OCI-LY1 (cell line): ENCODE measurements at regions not wholly inside any gene's neighbourhood (a gene's known extent, or its start where the extent isn't known, plus 50 kb on each side); places are given as distances from the start of the nearest gene placed in this dataset.

Experiments used
- H2AFZ ChIP-seq: fragments of 200-600 bp; sonication (generic), shearing (Covaris generic); 2 replicates; pipeline ENCODE4 v1.6.0; 2014; ENCODE audit warnings: antibody characterized with exemption, mild to moderate bottlenecking, low read length
- H3F3A ChIP-seq: fragments of 200-600 bp; sonication (generic), shearing (Covaris generic); 2 replicates; pipeline ENCODE4 v1.6.0; 2014; ENCODE audit warnings: mild to moderate bottlenecking, antibody characterized with exemption, low read length, moderate library complexity; ENCODE audit not compliant: insufficient read depth
- H3K27ac ChIP-seq: fragments of 200-600 bp; sonication (generic); 2 replicates; pipeline ENCODE4 v1.5.1; 2014; ENCODE audit warnings: low read length, mixed run types, mild to moderate bottlenecking, low read depth; ENCODE audit not compliant: poor library complexity, severe bottlenecking
- H3K27me3 ChIP-seq: fragments of 200-600 bp; sonication (generic); 2 replicates; pipeline ENCODE4 v1.6.0; 2014; ENCODE audit warnings: antibody characterized with exemption, mild to moderate bottlenecking, low read length, moderate library complexity; ENCODE audit not compliant: insufficient read depth
- H3K36me3 ChIP-seq: fragments of 200-600 bp; sonication (generic); 2 replicates; pipeline ENCODE4 v1.6.1; 2014; ENCODE audit warnings: mild to moderate bottlenecking, antibody characterized with exemption, low read length, moderate library complexity, mixed read lengths; ENCODE audit not compliant: insufficient read depth
- H3K4me1 ChIP-seq: fragments of 200-600 bp; sonication (generic); 2 replicates; pipeline ENCODE4 v1.5.1; 2014; ENCODE audit warnings: mild to moderate bottlenecking, low read length, moderate library complexity; ENCODE audit not compliant: insufficient read depth, severe bottlenecking
- H3K4me2 ChIP-seq: fragments of 200-600 bp; sonication (generic), shearing (Covaris generic); 2 replicates; pipeline ENCODE4 v1.6.1; 2014; ENCODE audit warnings: low read length
- H3K4me3 ChIP-seq: fragments of 200-600 bp; sonication (generic); 2 replicates; pipeline ENCODE4 v1.5.1; 2014; ENCODE audit warnings: low read length, low read depth, mild to moderate bottlenecking, mixed read lengths; ENCODE audit not compliant: poor library complexity, severe bottlenecking
- H3K79me2 ChIP-seq: fragments of 200-600 bp; shearing (Covaris generic); 2 replicates; pipeline ENCODE4 v1.6.1; 2016; ENCODE audit warnings: mixed run types, low read length, mixed read lengths; ENCODE audit not compliant: insufficient read depth
- H3K9ac ChIP-seq: fragments of 200-600 bp; sonication (generic), shearing (Covaris generic); 2 replicates; pipeline ENCODE4 v1.6.1; 2014; ENCODE audit warnings: mild to moderate bottlenecking, low read length, mixed read lengths
- H3K9me2 ChIP-seq: fragments of 200-600 bp; sonication (generic), shearing (Covaris generic); 2 replicates; pipeline ENCODE4 v1.6.1; 2014; ENCODE audit warnings: low read depth, mild to moderate bottlenecking, low read length, mixed read lengths
- H3K9me3 ChIP-seq: fragments of 200-600 bp; shearing (Covaris generic); 2 replicates; pipeline ENCODE4 v1.6.1; 2014; ENCODE audit warnings: low read length, mixed read lengths
- H4K20me1 ChIP-seq: fragments of 200-600 bp; sonication (generic), shearing (Covaris generic); 2 replicates; pipeline ENCODE4 v1.6.0; 2016; ENCODE audit warnings: mild to moderate bottlenecking, low read length; ENCODE audit not compliant: insufficient read depth
- EZH2 ChIP-seq: fragments of 200-600 bp; sonication (generic), shearing (Covaris generic); IDR thresholded peaks from 2 replicates; pipeline ENCODE4 v1.8.0; 2017; ENCODE audit warnings: borderline replicate concordance, mixed run types, mild to moderate bottlenecking, antibody characterized with exemption, low read length, moderate library complexity, mixed read lengths
- TF ChIP-seq, protein P1 (sequence below): fragments of 200-600 bp; sonication (generic), shearing (Covaris generic); IDR thresholded peaks from 2 replicates; pipeline ENCODE4 v1.5.1; 2017; ENCODE audit warnings: mild to moderate bottlenecking, antibody characterized with exemption, low read length, moderate library complexity, mixed read lengths

DNA sequence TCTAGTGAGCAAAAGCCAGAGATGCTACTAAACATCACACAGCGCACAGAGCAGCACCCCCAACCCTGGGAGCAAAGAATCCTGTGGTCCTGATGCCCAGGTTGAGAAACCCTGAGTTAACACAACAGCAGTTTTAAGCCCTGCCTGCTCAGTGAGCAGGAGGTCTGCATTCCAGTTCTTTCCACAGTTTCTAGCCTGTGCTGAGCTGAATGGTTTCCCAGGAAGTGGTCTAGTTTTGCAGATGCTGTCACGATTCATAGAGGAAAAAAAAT is 171.1 kb upstream of the PROK2 start:
- H3K4me1 ChIP-seq: no peaks in the 10 kb centered on the region
- no peak overlapping the region for H3K9ac ChIP-seq

DNA sequence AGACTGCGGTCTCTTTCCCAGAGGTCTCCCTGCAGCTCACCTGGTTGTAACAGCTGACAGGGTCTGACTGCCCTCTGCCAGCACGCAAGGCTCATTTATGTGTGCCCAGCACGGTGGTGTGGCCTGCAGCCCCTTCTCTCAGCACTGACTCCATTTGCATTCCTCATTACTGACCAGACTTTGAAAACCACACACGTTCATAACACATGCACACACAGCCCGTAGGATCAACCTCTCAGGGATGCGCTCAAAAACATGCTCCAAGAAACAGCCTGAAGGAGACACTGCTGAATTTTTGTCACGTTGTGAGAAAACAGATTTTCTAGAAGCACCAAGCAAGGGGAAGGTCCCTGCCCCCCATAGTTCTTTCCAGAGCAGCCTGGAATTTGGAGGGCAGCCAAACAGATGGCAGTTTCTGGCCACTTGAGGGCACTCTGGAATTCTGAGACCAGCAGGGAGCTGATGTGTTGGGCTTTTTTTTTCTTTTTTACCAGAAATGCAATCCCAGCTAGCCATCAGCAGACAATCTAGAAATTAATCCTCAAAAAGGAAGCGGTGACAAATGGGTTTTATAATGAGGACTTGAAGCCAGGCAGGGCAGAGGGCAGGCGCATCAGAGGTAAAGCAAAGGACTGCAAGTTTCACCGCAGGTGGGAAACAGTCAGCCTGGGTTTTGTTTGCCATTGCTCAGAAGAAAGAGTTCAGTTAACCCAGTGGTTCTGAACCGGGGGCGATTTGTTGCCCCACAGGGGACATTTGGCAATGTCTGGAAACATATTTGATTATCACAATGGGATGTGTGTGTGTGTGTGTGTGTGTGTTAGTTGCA is 170.5 kb upstream of the PROK2 start:
- no peaks in the 10 kb centered on the region for H3K79me2 ChIP-seq
- H3K9me3 ChIP-seq: no peaks in the 10 kb centered on the region
- TF ChIP-seq, protein P1, sequence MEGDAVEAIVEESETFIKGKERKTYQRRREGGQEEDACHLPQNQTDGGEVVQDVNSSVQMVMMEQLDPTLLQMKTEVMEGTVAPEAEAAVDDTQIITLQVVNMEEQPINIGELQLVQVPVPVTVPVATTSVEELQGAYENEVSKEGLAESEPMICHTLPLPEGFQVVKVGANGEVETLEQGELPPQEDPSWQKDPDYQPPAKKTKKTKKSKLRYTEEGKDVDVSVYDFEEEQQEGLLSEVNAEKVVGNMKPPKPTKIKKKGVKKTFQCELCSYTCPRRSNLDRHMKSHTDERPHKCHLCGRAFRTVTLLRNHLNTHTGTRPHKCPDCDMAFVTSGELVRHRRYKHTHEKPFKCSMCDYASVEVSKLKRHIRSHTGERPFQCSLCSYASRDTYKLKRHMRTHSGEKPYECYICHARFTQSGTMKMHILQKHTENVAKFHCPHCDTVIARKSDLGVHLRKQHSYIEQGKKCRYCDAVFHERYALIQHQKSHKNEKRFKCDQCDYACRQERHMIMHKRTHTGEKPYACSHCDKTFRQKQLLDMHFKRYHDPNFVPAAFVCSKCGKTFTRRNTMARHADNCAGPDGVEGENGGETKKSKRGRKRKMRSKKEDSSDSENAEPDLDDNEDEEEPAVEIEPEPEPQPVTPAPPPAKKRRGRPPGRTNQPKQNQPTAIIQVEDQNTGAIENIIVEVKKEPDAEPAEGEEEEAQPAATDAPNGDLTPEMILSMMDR: peak; percentile 49
- TF ChIP-seq EZH2: no peak
- H3K27me3 ChIP-seq: no peaks in the 10 kb centered on the region
- H3F3A ChIP-seq: no peaks in the 10 kb centered on the region
- no peaks in the 10 kb centered on the region for H4K20me1 ChIP-seq
- no peak overlapping the region for H2AFZ ChIP-seq
- no peak overlapping the region for H3K4me2 ChIP-seq
- no peaks in the 10 kb centered on the region for H3K36me3 ChIP-seq
- H3K9me2 ChIP-seq: no peaks in the 10 kb centered on the region
- no peak overlapping the region for H3K9ac ChIP-seq
- H3K27ac ChIP-seq: no peak overlapping the region
- H3K4me1 ChIP-seq: no peaks in the 10 kb centered on the region
- H3K4me3 ChIP-seq: no peak overlapping the region

More for the DNA sequence above, 171.1 kb upstream of the PROK2 start:
- Histone ChIP-seq H3K4me3 (no peak overlapping the region), H3K27me3 (no peaks in the 10 kb centered on the region), H3F3A (no peaks in the 10 kb centered on the region), H3K9me2 (no peaks in the 10 kb centered on the region), H3K9me3 (no peaks in the 10 kb centered on the region), H3K27ac (no peak overlapping the region), H2AFZ (no peak overlapping the region), H3K4me2 (no peak overlapping the region), H3K79me2 (no peaks in the 10 kb centered on the region), H4K20me1 (no peaks in the 10 kb centered on the region), H3K36me3 (no peaks in the 10 kb centered on the region)
- TF ChIP-seq EZH2: no peak
- TF ChIP-seq, protein P1: no peak

DNA sequence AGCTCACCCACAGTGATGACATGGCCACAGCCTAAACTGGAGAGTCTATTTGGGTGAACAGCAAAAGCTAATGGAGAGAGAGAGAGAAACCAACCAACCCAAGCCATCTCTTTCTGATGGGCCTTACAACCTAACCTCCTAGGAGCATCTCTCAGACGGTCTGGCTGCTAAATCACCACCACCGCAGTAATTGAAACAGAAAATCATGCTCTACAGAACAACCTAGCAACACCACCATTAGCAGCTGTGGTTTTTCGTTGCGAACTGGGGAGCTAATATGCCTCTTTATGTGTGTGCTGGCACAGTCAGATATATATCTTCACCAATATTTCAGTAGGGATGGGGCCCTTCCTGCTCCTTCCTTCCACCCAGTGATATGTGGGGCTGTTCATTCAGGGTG is 166.9 kb upstream of the PROK2 start:
- TF ChIP-seq, protein P1: no peak
- no peak for TF ChIP-seq EZH2
- Histone ChIP-seq H3K9me2 (no peaks in the 10 kb centered on the region), H3K9ac (no peak overlapping the region), H2AFZ (no peak overlapping the region), H3K79me2 (no peaks in the 10 kb centered on the region), H3K27me3 (no peaks in the 10 kb centered on the region), H3K4me1 (no peaks in the 10 kb centered on the region), H3K36me3 (no peaks in the 10 kb centered on the region), H3K9me3 (no peaks in the 10 kb centered on the region), H3K4me3 (no peak overlapping the region), H3K27ac (no peak overlapping the region), H3K4me2 (no peak overlapping the region), H4K20me1 (no peaks in the 10 kb centered on the region), H3F3A (no peaks in the 10 kb centered on the region)
